ENCODE measurements at regions not wholly inside any gene's neighbourhood (a gene's known extent, or its start where the extent isn't known, plus 50 kb on each side); places are given as distances from the start of the nearest gene placed in this dataset.
"Not testable (repeated sequence)": the region's sequence is repeated elsewhere in the genome, so short reads cannot be mapped to it uniquely, and the experiment has no call there.

- H3K4me3 Mint-ChIP-seq; POLR2A ChIA-PET; H3K27ac Mint-ChIP-seq; H3K4me1 Mint-ChIP-seq; H3K9me3 Mint-ChIP-seq; ATAC-seq (ENCODE audit: low read depth); CTCF ChIA-PET; intact Hi-C loops (cut with micrococcal nuclease); H3K36me3 Mint-ChIP-seq (ENCODE audit: low read depth); H3K27me3 Mint-ChIP-seq; DNase-seq: not testable (repeated sequence)
These were observed 162.8 kb upstream of the ZNF519 start for GRCh38 chr18:14295081-14295480.

GRCh38 chr18:14285053-14285452 is 152.8 kb upstream of the ZNF519 start:
- no peak for ATAC-seq (ENCODE audit: low read depth)
- no peak for DNase-seq
- Mint-ChIP-seq H3K27me3 (no peaks in the 10 kb centered on the region), H3K9me3 (no peaks in the 10 kb centered on the region), H3K4me1 (no peaks in the 10 kb centered on the region), H3K4me3 (no peak overlapping the region), H3K27ac (no peak overlapping the region), H3K36me3 (ENCODE audit: low read depth) (no peaks in the 10 kb centered on the region)
- ChIA-PET POLR2A (no interaction called here), CTCF (no interaction called here)
- TF ChIP-seq CTCF (IDR thresholded peaks at IDR 0.05) = no peak
- intact Hi-C loops (cut with micrococcal nuclease) = loop anchor here (1.0 kb wide), 1 partner anchor 17 kb away; no protein-coding TSS in a partner anchor

GRCh38 chr18:14275391-14275790 is 143.2 kb upstream of the ZNF519 start:
- H3K27me3 Mint-ChIP-seq; H3K4me1 Mint-ChIP-seq; H3K27ac Mint-ChIP-seq; DNase-seq; intact Hi-C loops (cut with micrococcal nuclease); H3K9me3 Mint-ChIP-seq; H3K36me3 Mint-ChIP-seq (ENCODE audit: low read depth); POLR2A ChIA-PET; H3K4me3 Mint-ChIP-seq; ATAC-seq (ENCODE audit: low read depth); CTCF ChIA-PET: not testable (repeated sequence)

- ATAC-seq (ENCODE audit: low read depth); H3K36me3 Mint-ChIP-seq (ENCODE audit: low read depth); H3K4me1 Mint-ChIP-seq; DNase-seq; intact Hi-C loops (cut with micrococcal nuclease); POLR2A ChIA-PET; H3K4me3 Mint-ChIP-seq; H3K27ac Mint-ChIP-seq; CTCF ChIA-PET; H3K9me3 Mint-ChIP-seq; H3K27me3 Mint-ChIP-seq: not testable (repeated sequence)
These were observed 133.6 kb upstream of the ZNF519 start for GRCh38 chr18:14265637-14266410.

- H3K4me3 Mint-ChIP-seq; H3K4me1 Mint-ChIP-seq; POLR2A ChIA-PET; H3K9me3 Mint-ChIP-seq; H3K36me3 Mint-ChIP-seq (ENCODE audit: low read depth); ATAC-seq (ENCODE audit: low read depth); DNase-seq; intact Hi-C loops (cut with micrococcal nuclease); CTCF ChIA-PET; H3K27ac Mint-ChIP-seq; H3K27me3 Mint-ChIP-seq: not testable (repeated sequence)
These were observed 130.6 kb upstream of the ZNF519 start for GRCh38 chr18:14262786-14263185.

GRCh38 chr18:14250084-14250677 is 117.9 kb upstream of the ZNF519 start:
- ATAC-seq (ENCODE audit: low read depth); H3K27ac Mint-ChIP-seq; H3K4me3 Mint-ChIP-seq; POLR2A ChIA-PET; H3K36me3 Mint-ChIP-seq (ENCODE audit: low read depth); H3K4me1 Mint-ChIP-seq; DNase-seq; H3K27me3 Mint-ChIP-seq; H3K9me3 Mint-ChIP-seq; CTCF ChIA-PET; intact Hi-C loops (cut with micrococcal nuclease): not testable (repeated sequence)

- H3K4me3 Mint-ChIP-seq; DNase-seq; H3K27ac Mint-ChIP-seq; ATAC-seq (ENCODE audit: low read depth); POLR2A ChIA-PET; intact Hi-C loops (cut with micrococcal nuclease); H3K36me3 Mint-ChIP-seq (ENCODE audit: low read depth); CTCF ChIA-PET; H3K27me3 Mint-ChIP-seq; H3K9me3 Mint-ChIP-seq; H3K4me1 Mint-ChIP-seq: not testable (repeated sequence)
These were observed 107.0 kb upstream of the ZNF519 start for GRCh38 chr18:14239224-14239623.

- H3K4me1 Mint-ChIP-seq; DNase-seq; intact Hi-C loops (cut with micrococcal nuclease); H3K36me3 Mint-ChIP-seq (ENCODE audit: low read depth); H3K4me3 Mint-ChIP-seq; POLR2A ChIA-PET; H3K9me3 Mint-ChIP-seq; ATAC-seq (ENCODE audit: low read depth); H3K27ac Mint-ChIP-seq; H3K27me3 Mint-ChIP-seq; CTCF ChIA-PET: not testable (repeated sequence)
These were observed 104.3 kb upstream of the ZNF519 start for GRCh38 chr18:14236356-14237048.

GRCh38 chr18:14225286-14225679 is 93.0 kb upstream of the ZNF519 start:
- H3K27me3 Mint-ChIP-seq; H3K36me3 Mint-ChIP-seq (ENCODE audit: low read depth); ATAC-seq (ENCODE audit: low read depth); POLR2A ChIA-PET; H3K27ac Mint-ChIP-seq; H3K9me3 Mint-ChIP-seq; DNase-seq; intact Hi-C loops (cut with micrococcal nuclease); H3K4me3 Mint-ChIP-seq; CTCF ChIA-PET; H3K4me1 Mint-ChIP-seq: not testable (repeated sequence)

GRCh38 chr18:14224551-14225285 is 92.5 kb upstream of the ZNF519 start:
- H3K4me3 Mint-ChIP-seq; ATAC-seq (ENCODE audit: low read depth); H3K27me3 Mint-ChIP-seq; DNase-seq; H3K9me3 Mint-ChIP-seq; H3K36me3 Mint-ChIP-seq (ENCODE audit: low read depth); POLR2A ChIA-PET; H3K27ac Mint-ChIP-seq; H3K4me1 Mint-ChIP-seq; CTCF ChIA-PET; intact Hi-C loops (cut with micrococcal nuclease): not testable (repeated sequence)

- POLR2A ChIA-PET; H3K9me3 Mint-ChIP-seq; H3K27me3 Mint-ChIP-seq; ATAC-seq (ENCODE audit: low read depth); H3K4me3 Mint-ChIP-seq; H3K4me1 Mint-ChIP-seq; H3K27ac Mint-ChIP-seq; CTCF ChIA-PET; H3K36me3 Mint-ChIP-seq (ENCODE audit: low read depth); DNase-seq; intact Hi-C loops (cut with micrococcal nuclease): not testable (repeated sequence)
These were observed 91.7 kb upstream of the ZNF519 start for GRCh38 chr18:14223919-14224318.

Measured in activated B cell treated with CpG ODN at 0.5 μM for 24 hours (primary cell).